IMR-90 (cell line): ENCODE measurements at regions not wholly inside any gene's neighbourhood (a gene's known extent, or its start where the extent isn't known, plus 50 kb on each side); places are given as distances from the start of the nearest gene placed in this dataset. TPM values are rescaled to one million over a fixed set of nuclear protein-coding genes. Genes with fewer than 3 reads are reported as not detected.

ENCODE experiments used
- ATAC-seq: fragments of 200-7000 bp; cut with Tn5 transposase; 2 replicates; pipeline ENCODE4 v1.9.1; 2020; ENCODE audit warnings: low read depth, mild to moderate bottlenecking, moderate library complexity
- BruUV-seq: library from RNA; stranded (reverse); fragments of 400-500 nt; replicated peaks from 2 replicates; lab custom pipeline; 2021; lab: Mats Ljungman, UMichigan
- CTCF ChIA-PET: fragments of 300-600 bp; formaldehyde crosslinking; extraction: SDS; loops from one replicate; lab custom pipeline; 2021; ENCODE audit warnings: antibody characterized with exemption; lab: Yijun Ruan, JAX
- POLR2A ChIA-PET: fragments of 300-600 bp; sonication (Branson Sonifier 250); formaldehyde crosslinking; loops from one replicate; lab custom pipeline; 2022; ENCODE audit warnings: antibody characterized with exemption; ENCODE audit not compliant: unreplicated experiment; lab: Charles Lee
- DNase-seq: peaks from one replicate; pipeline ENCODE4 v3.0.0; 2013
- H2AFZ ChIP-seq: replicated peaks from 2 replicates; pipeline ENCODE3; 2013; ENCODE audit warnings: low read length, mild to moderate bottlenecking; ENCODE audit not compliant: poor library complexity
- H2AK5ac ChIP-seq: 2 replicates; pipeline ENCODE4 v1.6.1; 2013; ENCODE audit warnings: low read depth, low read length, inconsistent platforms
- H2AK9ac ChIP-seq: replicated peaks from 2 replicates; pipeline ENCODE3; 2013; ENCODE audit warnings: mild to moderate bottlenecking, low read depth, low read length, moderate library complexity; ENCODE audit not compliant: poor library complexity
- H2BK120ac ChIP-seq: 2 replicates; pipeline ENCODE4 v1.6.1; 2013; ENCODE audit warnings: low read depth, low read length, inconsistent platforms
- H2BK15ac ChIP-seq: 3 replicates; pipeline ENCODE4 v1.6.1; 2013; ENCODE audit warnings: low read depth, low read length, inconsistent platforms
- H2BK20ac ChIP-seq: 2 replicates; pipeline ENCODE4 v1.6.1; 2013; ENCODE audit warnings: low read depth, mild to moderate bottlenecking, inconsistent platforms, low read length, moderate library complexity
- H2BK5ac ChIP-seq: 2 replicates; pipeline ENCODE4 v1.6.1; 2013; ENCODE audit warnings: mild to moderate bottlenecking, low read depth, low read length, inconsistent platforms; ENCODE audit not compliant: poor library complexity, severe bottlenecking
- H3K14ac ChIP-seq: replicated peaks from 2 replicates; pipeline ENCODE4 v1.6.1; 2013; ENCODE audit warnings: low read depth, low read length, inconsistent platforms
- H3K18ac ChIP-seq: 2 replicates; pipeline ENCODE4 v1.6.1; 2013; ENCODE audit warnings: low read depth, low read length, control low read depth
- H3K23ac ChIP-seq: 2 replicates; pipeline ENCODE4 v1.6.1; 2013; ENCODE audit warnings: low read depth, low read length, inconsistent platforms
- H3K27ac ChIP-seq: 2 replicates; pipeline ENCODE4 v1.5.1; 2013; ENCODE audit warnings: mild to moderate bottlenecking, control low read depth, low read length; ENCODE audit not compliant: insufficient read depth
- H3K27me3 ChIP-seq: 2 replicates; pipeline ENCODE4 v1.6.1; 2013; ENCODE audit warnings: low read length; ENCODE audit not compliant: control insufficient read depth, insufficient read depth
- H3K36me3 ChIP-seq: 2 replicates; pipeline ENCODE4 v1.6.1; 2013; ENCODE audit warnings: low read length, mixed read lengths; ENCODE audit not compliant: control insufficient read depth, insufficient read depth
- H3K4ac ChIP-seq: 2 replicates; pipeline ENCODE4 v1.6.1; 2013; ENCODE audit warnings: low read depth, low read length, inconsistent platforms
- H3K4me1 ChIP-seq: 2 replicates; pipeline ENCODE4 v1.6.1; 2013; ENCODE audit warnings: low read length, mixed read lengths; ENCODE audit not compliant: control insufficient read depth, insufficient read depth
- H3K4me2 ChIP-seq: 2 replicates; pipeline ENCODE4 v1.6.1; 2013; ENCODE audit warnings: low read depth, mild to moderate bottlenecking, control low read depth, low read length, moderate library complexity
- H3K4me3 ChIP-seq: 2 replicates; pipeline ENCODE4 v1.5.1; 2013; ENCODE audit warnings: low read depth, mild to moderate bottlenecking, control low read depth, low read length, moderate library complexity; ENCODE audit not compliant: insufficient read depth
- H3K56ac ChIP-seq: 2 replicates; pipeline ENCODE4 v1.6.1; 2013; ENCODE audit warnings: low read length, inconsistent platforms; ENCODE audit not compliant: insufficient read depth; ENCODE audit errors: extremely low read depth
- H3K79me1 ChIP-seq, 2 experiments: 2 replicates each; pipeline ENCODE4 v1.6.1; 2013; ENCODE audit warnings: low read length in 2 of 2, inconsistent platforms in 1 of 2, low read depth in 1 of 2
- H3K9ac ChIP-seq: 2 replicates; pipeline ENCODE4 v1.6.1; 2013; ENCODE audit warnings: low read depth, low read length, control low read depth
- H3K9me1 ChIP-seq: 2 replicates; pipeline ENCODE4 v1.6.1; 2013; ENCODE audit warnings: low read length, inconsistent platforms; ENCODE audit not compliant: insufficient read depth
- H3K9me3 ChIP-seq: 2 replicates; pipeline ENCODE4 v1.6.1; 2013; ENCODE audit warnings: low read length; ENCODE audit not compliant: control insufficient read depth, insufficient read depth
- H4K20me1 ChIP-seq: 2 replicates; pipeline ENCODE4 v1.6.1; 2013; ENCODE audit warnings: low read length, inconsistent platforms; ENCODE audit not compliant: insufficient read depth
- H4K5ac ChIP-seq: 2 replicates; pipeline ENCODE4 v1.6.1; 2013; ENCODE audit warnings: mild to moderate bottlenecking, low read depth, low read length, control low read depth
- H4K8ac ChIP-seq, 2 experiments: 2 replicates each; pipeline ENCODE4 v1.6.1; 2013; ENCODE audit warnings: low read depth in 2 of 2, low read length in 2 of 2, control low read depth in 1 of 2, inconsistent platforms in 1 of 2
- H4K91ac ChIP-seq: 2 replicates; pipeline ENCODE4 v1.6.1; 2013; ENCODE audit warnings: low read depth, low read length, inconsistent platforms; ENCODE audit not compliant: insufficient read depth
- CEBPB ChIP-seq: IDR thresholded peaks from 2 replicates; pipeline ENCODE4 v1.6.1; 2012; ENCODE audit warnings: low read depth, low read length, improper control_type of control experiment
- FOS ChIP-seq: fragments of 150-350 bp; IDR thresholded peaks from 2 replicates; pipeline ENCODE4 v1.6.1; 2016; ENCODE audit warnings: low read depth, low read length
- MAZ ChIP-seq: IDR thresholded peaks from 2 replicates; pipeline ENCODE4 v1.6.1; 2012; ENCODE audit warnings: low read depth, mild to moderate bottlenecking, low read length, improper control_type of control experiment, moderate library complexity, borderline replicate concordance
- WGBS, 2 experiments: methylation state at CpG; one replicate each; pipeline versions ENCODE4 v1.1.5 to v1.1.7; 2013; ENCODE audit warnings: missing lambda C conversion rate in 2 of 2; ENCODE audit not compliant: insufficient read length in 1 of 2; ENCODE audit errors: extremely low coverage in 2 of 2; 5-methylcytosine and 5-hydroxymethylcytosine counted together
- dilution Hi-C: fragments of 300-500 bp; cut with HindIII; formaldehyde crosslinking; loops from one replicate; pipeline ENCODE4 v1.14.3; 2018; ENCODE audit warnings: low sequenced_read_pairs; ENCODE audit not compliant: unreplicated experiment
- in situ Hi-C: fragments of 300-500 bp; cut with MboI; formaldehyde crosslinking; loops from 3 replicates; pipeline ENCODE4 v1.14.3; 2019; ENCODE audit warnings: low sequenced_read_pairs, inconsistent platforms, mixed read lengths
- intact Hi-C: fragments of 100-400 bp; cut with micrococcal nuclease; formaldehyde crosslinking; loops from 2 replicates; pipeline ENCODE4 v1.10.0; 2022
- microRNA-seq, 2 experiments: library from miRNA; stranded (forward) in 1 of 2; unstranded in 1 of 2; fragments of 10-50 nt in 1 of 2; fragments of <30 nt in 1 of 2; gene quantifications in 1 of 2; microRNA quantifications in 1 of 2; one replicate each; pipeline versions ENCODE3 to v1.1.0; 2013 to 2020; ENCODE audit not compliant: insufficient read depth in 1 of 2, insufficient read length in 1 of 2, unreplicated experiment in 1 of 2
- small RNA-seq, 5 experiments: library from RNA; depleted of rRNA; stranded (forward); fragments of <200 nt; gene quantifications; one replicate each; pipeline ENCODE3, GENCODE V24; 2012

GRCh38 chr12:118925826-118926225 is 55.5 kb upstream of the SRRM4 start:
- Histone ChIP-seq H4K20me1 (no peaks in the 10 kb centered on the region), H2AFZ (no peak overlapping the region), H3K14ac (no peak overlapping the region), H3K9ac (no peak overlapping the region), H3K18ac (no peak overlapping the region), H3K79me1 (no peaks in the 10 kb centered on the region), H3K36me3 (no peaks in the 10 kb centered on the region), H4K91ac (no peak overlapping the region), H4K8ac (no peak overlapping the region), H2AK9ac (no peak overlapping the region), H2BK15ac (no peak overlapping the region), H2BK5ac (no peak overlapping the region), H3K23ac (no peak overlapping the region), H3K9me1 (no peaks in the 10 kb centered on the region), H3K56ac (no peak overlapping the region), H3K4me2 (no peak overlapping the region), H4K5ac (no peak overlapping the region), H3K4ac (no peak overlapping the region), H2AK5ac (no peak overlapping the region), H3K27me3 (no peaks in the 10 kb centered on the region), H2BK120ac (no peak overlapping the region), H3K4me3 (no peak overlapping the region), H3K9me3 (peaks cover 20% of the 10 kb centered on the region), H3K4me1 (no peaks in the 10 kb centered on the region), H2BK20ac (no peak overlapping the region), H3K27ac (no peak overlapping the region)
- no peak for ATAC-seq
- TF ChIP-seq FOS (no peak), CEBPB (no peak), MAZ (no peak)
- no TSS peak for BruUV-seq
- intact Hi-C loops (no loop called here), in situ Hi-C loops (no loop called here), dilution Hi-C loops (no loop called here)
- no CpG with 5 or more reads among the region's 3 CpGs for WGBS, 2 experiments
- no peak for DNase-seq
- ChIA-PET CTCF (no interaction called here), POLR2A (no interaction called here)

Small RNAs in the stretch of these regions (microRNA-seq; reads per million reads assigned to microRNA genes)
- gene RF00428 (ENCODE audit: insufficient read depth, insufficient read length) (not detected), gene RNA5SP374 (ENCODE audit: insufficient read depth, insufficient read length) (not detected)

Small RNAs in the stretch of these regions (small RNA-seq; reads per million reads assigned to genes)
- gene RF00428, result 0 reads per million in 5 experiments
- 0 to 10.2 (median 0.59) reads per million in 5 experiments for gene RNA5SP374
